ENCODE measurements at regions not wholly inside any gene's neighbourhood (a gene's known extent, or its start where the extent isn't known, plus 50 kb on each side); places are given as distances from the start of the nearest gene placed in this dataset.

DNA sequence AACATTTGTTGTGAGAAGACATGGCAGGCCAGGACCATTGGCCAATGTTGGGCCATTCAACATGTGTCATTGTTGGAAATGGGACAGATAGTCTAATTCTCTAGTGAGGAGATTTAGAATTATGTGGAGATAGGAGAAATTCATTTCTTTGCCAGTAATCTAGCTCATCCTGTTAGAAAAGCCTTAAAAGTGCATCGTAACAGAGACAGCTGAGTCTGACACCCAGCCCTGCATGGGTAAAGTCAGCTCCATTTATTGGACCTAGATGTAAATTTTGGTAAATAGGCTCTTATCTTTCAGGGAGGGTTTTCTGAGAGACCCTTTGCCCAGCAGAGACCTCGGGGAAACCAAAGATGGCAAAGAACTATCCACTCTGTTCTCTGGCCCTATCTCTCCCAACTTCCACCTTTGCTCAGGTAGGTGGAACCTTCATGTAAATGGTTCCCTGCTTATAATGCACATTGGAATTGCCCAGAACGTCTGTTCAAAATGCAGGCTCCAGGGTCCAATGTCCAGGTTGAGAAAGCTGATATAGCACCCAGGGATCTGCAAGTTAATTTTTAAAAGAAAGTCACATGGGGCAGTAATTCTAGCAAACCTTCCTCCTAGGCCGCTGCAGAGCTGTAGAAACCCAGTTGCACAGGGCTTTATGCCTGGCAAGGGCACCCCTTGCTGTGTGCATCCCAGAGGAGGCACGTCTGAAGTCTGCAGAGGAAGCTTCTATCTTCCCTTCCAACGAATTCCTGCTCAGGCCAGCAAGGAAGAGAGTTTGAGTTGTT is 365.9 kb upstream of the PROK2 start:
- H3K9me3 ChIP-seq (ENCODE audit: control insufficient read depth, low read depth, low read length), result no peaks in the 10 kb centered on the region
- no peaks in the 10 kb centered on the region for H3K36me3 ChIP-seq (ENCODE audit: control insufficient read depth, low read depth, low read length)
- no peak overlapping the region for H3K9ac ChIP-seq (ENCODE audit: low read length)
- no peak overlapping the region for H3K27ac ChIP-seq (ENCODE audit: low read length)
- H3K4me3 ChIP-seq (ENCODE audit: low read length), result no peak overlapping the region
- no peaks in the 10 kb centered on the region for H3K27me3 ChIP-seq (ENCODE audit: control insufficient read depth, insufficient read depth, low read length)
- no peaks in the 10 kb centered on the region for H3K4me1 ChIP-seq (ENCODE audit: control insufficient read depth, low read depth, low read length)

DNA sequence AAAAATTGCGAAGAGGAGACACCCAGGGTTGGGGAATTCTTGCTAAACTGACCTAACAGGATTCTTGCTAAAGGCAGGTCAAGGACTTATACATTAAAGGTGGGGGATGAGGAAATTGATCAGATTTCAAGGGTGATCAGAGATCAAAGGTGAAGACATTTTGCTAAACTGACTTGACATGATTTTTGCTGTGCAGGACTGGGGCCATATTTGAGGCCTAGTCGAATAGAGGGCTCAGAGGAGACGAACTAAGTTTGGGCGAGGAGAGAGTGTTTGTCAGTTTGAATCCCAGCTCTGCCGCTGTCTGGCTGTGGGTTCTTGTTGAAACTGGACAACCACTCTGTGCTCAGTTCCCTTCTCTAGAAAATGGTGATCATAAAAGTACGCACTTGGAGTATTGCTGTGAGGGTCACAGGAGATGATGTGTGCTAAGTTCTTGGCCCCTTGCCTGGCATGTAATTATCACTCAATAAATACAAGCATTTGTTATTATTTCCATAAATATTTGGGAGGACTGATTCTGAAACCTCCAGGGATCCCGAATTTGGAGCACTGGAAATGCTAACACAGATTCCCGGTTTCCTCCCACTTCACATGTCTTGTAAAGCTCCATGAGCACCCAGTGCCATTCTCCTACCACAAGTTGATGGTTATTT is 364.8 kb upstream of the PROK2 start:
- Histone ChIP-seq H3K4me1 (ENCODE audit: control insufficient read depth, low read depth, low read length) (no peaks in the 10 kb centered on the region), H3K4me3 (ENCODE audit: low read length) (no peak overlapping the region), H3K36me3 (ENCODE audit: control insufficient read depth, low read depth, low read length) (no peaks in the 10 kb centered on the region), H3K27ac (ENCODE audit: low read length) (no peak overlapping the region), H3K9me3 (ENCODE audit: control insufficient read depth, low read depth, low read length) (no peaks in the 10 kb centered on the region), H3K27me3 (ENCODE audit: control insufficient read depth, insufficient read depth, low read length) (no peaks in the 10 kb centered on the region), H3K9ac (ENCODE audit: low read length) (no peak overlapping the region)

DNA sequence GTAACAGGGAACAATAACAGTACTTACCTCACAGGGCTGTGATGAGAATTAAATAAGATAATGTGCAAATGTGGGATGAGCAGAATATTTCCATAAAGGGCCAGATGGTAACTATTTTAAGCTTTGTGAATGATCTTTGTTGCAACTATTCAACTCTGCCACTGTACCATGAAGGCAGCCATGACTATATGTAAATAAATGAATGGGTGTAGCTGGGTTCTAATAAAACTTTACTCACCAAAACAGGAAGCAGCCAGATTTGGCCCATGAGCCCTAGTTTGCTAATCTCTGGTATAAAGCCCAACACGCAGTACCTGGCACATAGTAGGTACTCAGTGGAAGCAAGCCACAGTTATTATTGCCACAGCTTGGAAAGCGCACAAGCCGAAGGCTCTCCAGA is 362.7 kb upstream of the PROK2 start:
- no peaks in the 10 kb centered on the region for H3K27me3 ChIP-seq (ENCODE audit: control insufficient read depth, insufficient read depth, low read length)
- H3K36me3 ChIP-seq (ENCODE audit: control insufficient read depth, low read depth, low read length), result no peaks in the 10 kb centered on the region
- H3K4me1 ChIP-seq (ENCODE audit: control insufficient read depth, low read depth, low read length), result no peaks in the 10 kb centered on the region
- no peak overlapping the region for H3K9ac ChIP-seq (ENCODE audit: low read length)
- no peak overlapping the region for H3K4me3 ChIP-seq (ENCODE audit: low read length)
- no peak overlapping the region for H3K27ac ChIP-seq (ENCODE audit: low read length)
- no peaks in the 10 kb centered on the region for H3K9me3 ChIP-seq (ENCODE audit: control insufficient read depth, low read depth, low read length)

GRCh38 chr3:72145506-72146380 is 360.8 kb upstream of the PROK2 start:
- Histone ChIP-seq H3K9me3 (ENCODE audit: control insufficient read depth, low read depth, low read length) (no peaks in the 10 kb centered on the region), H3K4me3 (ENCODE audit: low read length) (no peak overlapping the region), H3K4me1 (ENCODE audit: control insufficient read depth, low read depth, low read length) (no peaks in the 10 kb centered on the region)

GRCh38 chr3:72144773-72145505 is 360.0 kb upstream of the PROK2 start:
- Histone ChIP-seq H3K27me3 (ENCODE audit: control insufficient read depth, insufficient read depth, low read length) (no peaks in the 10 kb centered on the region), H3K4me3 (ENCODE audit: low read length) (no peak overlapping the region), H3K9me3 (ENCODE audit: control insufficient read depth, low read depth, low read length) (no peaks in the 10 kb centered on the region), H3K36me3 (ENCODE audit: control insufficient read depth, low read depth, low read length) (no peaks in the 10 kb centered on the region), H3K9ac (ENCODE audit: low read length) (no peak overlapping the region), H3K4me1 (ENCODE audit: control insufficient read depth, low read depth, low read length) (no peaks in the 10 kb centered on the region), H3K27ac (ENCODE audit: low read length) (no peak overlapping the region)

More at GRCh38 chr3:72145506-72146380, 360.8 kb upstream of the PROK2 start:
- Histone ChIP-seq H3K27me3 (ENCODE audit: control insufficient read depth, insufficient read depth, low read length) (no peaks in the 10 kb centered on the region), H3K27ac (ENCODE audit: low read length) (no peak overlapping the region), H3K36me3 (ENCODE audit: control insufficient read depth, low read depth, low read length) (no peaks in the 10 kb centered on the region), H3K9ac (ENCODE audit: low read length) (no peak overlapping the region)

GRCh38 chr3:72143966-72144717 is 359.2 kb upstream of the PROK2 start:
- Histone ChIP-seq H3K9ac (ENCODE audit: low read length) (no peak overlapping the region), H3K4me1 (ENCODE audit: control insufficient read depth, low read depth, low read length) (no peaks in the 10 kb centered on the region), H3K4me3 (ENCODE audit: low read length) (no peak overlapping the region), H3K27ac (ENCODE audit: low read length) (no peak overlapping the region), H3K27me3 (ENCODE audit: control insufficient read depth, insufficient read depth, low read length) (no peaks in the 10 kb centered on the region), H3K36me3 (ENCODE audit: control insufficient read depth, low read depth, low read length) (no peaks in the 10 kb centered on the region), H3K9me3 (ENCODE audit: control insufficient read depth, low read depth, low read length) (no peaks in the 10 kb centered on the region)

- Histone ChIP-seq H3K36me3 (ENCODE audit: control insufficient read depth, low read depth, low read length) (no peaks in the 10 kb centered on the region), H3K4me1 (ENCODE audit: control insufficient read depth, low read depth, low read length) (no peaks in the 10 kb centered on the region), H3K9ac (ENCODE audit: low read length) (no peak overlapping the region), H3K27me3 (ENCODE audit: control insufficient read depth, insufficient read depth, low read length) (no peaks in the 10 kb centered on the region), H3K9me3 (ENCODE audit: control insufficient read depth, low read depth, low read length) (no peaks in the 10 kb centered on the region), H3K4me3 (ENCODE audit: low read length) (no peak overlapping the region), H3K27ac (ENCODE audit: low read length) (no peak overlapping the region)
Measured at GRCh38 chr3:72143322-72143721, 358.4 kb upstream of the PROK2 start.

DNA sequence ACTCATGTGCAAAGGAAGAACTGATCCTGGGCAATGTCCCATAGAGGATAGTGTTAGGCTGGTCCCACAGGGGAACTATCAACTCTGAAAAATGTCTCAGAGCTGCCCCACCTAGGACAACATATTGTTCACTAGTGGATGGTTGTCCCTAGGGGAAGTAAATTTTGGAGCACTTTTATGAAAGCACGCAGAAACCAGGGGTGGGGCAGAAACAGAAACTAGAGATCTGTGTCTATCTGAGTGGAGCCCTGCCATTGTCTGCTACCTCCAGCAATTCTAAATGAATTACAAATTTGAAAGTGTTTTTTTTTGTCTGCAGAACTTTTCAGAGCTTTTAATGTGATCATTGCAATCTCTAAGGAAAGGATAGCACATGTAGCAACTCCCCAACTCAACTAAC is 357.1 kb upstream of the PROK2 start:
- Histone ChIP-seq H3K36me3 (ENCODE audit: control insufficient read depth, low read depth, low read length) (no peaks in the 10 kb centered on the region), H3K9me3 (ENCODE audit: control insufficient read depth, low read depth, low read length) (no peaks in the 10 kb centered on the region), H3K4me1 (ENCODE audit: control insufficient read depth, low read depth, low read length) (no peaks in the 10 kb centered on the region), H3K9ac (ENCODE audit: low read length) (no peak overlapping the region), H3K4me3 (ENCODE audit: low read length) (no peak overlapping the region), H3K27ac (ENCODE audit: low read length) (no peak overlapping the region), H3K27me3 (ENCODE audit: control insufficient read depth, insufficient read depth, low read length) (no peaks in the 10 kb centered on the region)

DNA sequence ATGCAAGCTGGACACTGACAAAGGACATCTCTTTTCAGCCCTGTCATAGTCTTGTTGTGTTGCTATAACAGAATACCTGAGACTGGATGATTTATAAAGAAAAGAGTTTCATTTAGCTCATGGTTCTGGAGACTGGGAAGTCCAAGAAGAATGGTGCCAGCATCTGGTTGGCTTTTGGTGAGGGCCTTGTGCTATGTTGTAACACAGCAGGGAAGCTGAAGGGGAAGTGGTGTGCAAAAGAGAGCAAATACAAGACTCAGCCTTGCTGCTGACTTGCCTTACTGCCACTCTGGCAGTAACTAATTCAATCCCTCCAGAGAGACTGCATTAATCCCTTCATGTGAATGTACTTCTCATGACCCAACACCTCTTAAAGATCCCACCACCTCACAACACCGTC is 356.3 kb upstream of the PROK2 start:
- Histone ChIP-seq H3K4me1 (ENCODE audit: control insufficient read depth, low read depth, low read length) (no peaks in the 10 kb centered on the region), H3K9me3 (ENCODE audit: control insufficient read depth, low read depth, low read length) (no peaks in the 10 kb centered on the region), H3K4me3 (ENCODE audit: low read length) (no peak overlapping the region), H3K27ac (ENCODE audit: low read length) (no peak overlapping the region), H3K27me3 (ENCODE audit: control insufficient read depth, insufficient read depth, low read length) (no peaks in the 10 kb centered on the region), H3K36me3 (ENCODE audit: control insufficient read depth, low read depth, low read length) (no peaks in the 10 kb centered on the region), H3K9ac (ENCODE audit: low read length) (no peak overlapping the region)

DNA sequence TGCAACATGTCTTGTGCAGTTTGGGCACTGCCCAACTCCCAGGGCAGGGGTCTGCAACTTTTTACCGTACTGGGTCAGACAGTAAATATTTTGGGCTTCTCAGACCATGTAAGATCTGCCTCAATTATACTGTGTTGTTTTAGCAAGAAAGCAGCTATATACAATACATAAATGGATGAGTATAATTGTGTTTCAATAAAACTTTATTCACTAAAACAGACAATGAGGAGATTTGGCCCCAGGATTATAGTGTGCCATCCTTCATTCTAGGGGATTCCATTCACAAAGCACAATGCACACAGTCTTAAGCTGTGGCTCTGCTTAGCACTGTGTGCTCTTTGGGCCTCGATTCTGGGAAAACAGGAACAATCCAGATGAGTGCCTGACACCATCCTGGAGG is 354.4 kb upstream of the PROK2 start:
- no peak overlapping the region for H3K27ac ChIP-seq (ENCODE audit: low read length)
- no peak overlapping the region for H3K4me3 ChIP-seq (ENCODE audit: low read length)
- H3K27me3 ChIP-seq (ENCODE audit: control insufficient read depth, insufficient read depth, low read length), result no peaks in the 10 kb centered on the region
- H3K36me3 ChIP-seq (ENCODE audit: control insufficient read depth, low read depth, low read length), result no peaks in the 10 kb centered on the region
- no peaks in the 10 kb centered on the region for H3K9me3 ChIP-seq (ENCODE audit: control insufficient read depth, low read depth, low read length)
- no peaks in the 10 kb centered on the region for H3K4me1 ChIP-seq (ENCODE audit: control insufficient read depth, low read depth, low read length)
- H3K9ac ChIP-seq (ENCODE audit: low read length), result no peak overlapping the region
